Muscle of leg (tissue), 3 donors: ENCODE measurements at regions not wholly inside any gene's neighbourhood (a gene's known extent, or its start where the extent isn't known, plus 50 kb on each side); places are given as distances from the start of the nearest gene placed in this dataset.
A peak's percentile ranks its signal among the peaks of the same experiment; 100 is the strongest.

Experiments used
- DNase-seq: peaks from one replicate; pipeline ENCODE4 v3.0.0; 2013
- H3K27ac ChIP-seq: one replicate; pipeline ENCODE4 v1.5.1; 2013; ENCODE audit warnings: mild to moderate bottlenecking, low read length, control low read depth
- H3K27me3 ChIP-seq: one replicate; pipeline ENCODE4 v1.6.1; 2013; ENCODE audit warnings: low read length; ENCODE audit not compliant: control insufficient read depth, insufficient read depth
- H3K36me3 ChIP-seq: one replicate; pipeline ENCODE4 v1.6.1; 2013; ENCODE audit warnings: low read length; ENCODE audit not compliant: control insufficient read depth, insufficient read depth
- H3K4me1 ChIP-seq: one replicate; pipeline ENCODE4 v1.6.1; 2013; ENCODE audit warnings: low read length; ENCODE audit not compliant: control insufficient read depth, insufficient read depth
- H3K4me3 ChIP-seq: one replicate; pipeline ENCODE4 v1.5.1; 2013; ENCODE audit warnings: low read length, control low read depth
- H3K9me3 ChIP-seq: replicated peaks from 2 replicates; pipeline ENCODE4 v1.6.1; 2013; ENCODE audit warnings: low read depth, low read length; ENCODE audit not compliant: control insufficient read depth
- WGBS: methylation state at CpG from one replicate; pipeline ENCODE4 v1.1.5; 2013; ENCODE audit warnings: missing lambda C conversion rate; ENCODE audit not compliant: insufficient coverage; 5-methylcytosine and 5-hydroxymethylcytosine counted together

GRCh38 chr2:153213022-153213421 lies 265.5 kb downstream of the RPRM start:
- Histone ChIP-seq H3K27ac (no peak overlapping the region), H3K4me3 (no peak overlapping the region), H3K4me1 (no peaks in the 10 kb centered on the region), H3K9me3 (no peaks in the 10 kb centered on the region), H3K36me3 (no peaks in the 10 kb centered on the region), H3K27me3 (no peaks in the 10 kb centered on the region)
- DNase-seq: no peak
- no CpG with 5 or more reads among the region's 1 CpG for WGBS

GRCh38 chr2:153197402-153198386 lies 280.9 kb downstream of the RPRM start:
- 81% methylated on average over 7 of the region's 11 CpGs for WGBS
- no peaks in the 10 kb centered on the region for H3K4me1 ChIP-seq

GRCh38 chr2:153196378-153197058 lies 282.0 kb downstream of the RPRM start:
- no peak overlapping the region for H3K4me3 ChIP-seq
- no peak for DNase-seq
- H3K27ac ChIP-seq: no peak overlapping the region
- H3K9me3 ChIP-seq: peaks cover 9% of the 10 kb centered on the region
- 79% methylated on average over 8 of the region's 8 CpGs for WGBS
- no peaks in the 10 kb centered on the region for H3K4me1 ChIP-seq
- H3K36me3 ChIP-seq: no peaks in the 10 kb centered on the region
- no peaks in the 10 kb centered on the region for H3K27me3 ChIP-seq

More at GRCh38 chr2:153197402-153198386, 280.9 kb downstream of the RPRM start:
- H3K9me3 ChIP-seq: peaks cover 9% of the 10 kb centered on the region
- no peaks in the 10 kb centered on the region for H3K36me3 ChIP-seq
- H3K27ac ChIP-seq: no peak overlapping the region
- no peaks in the 10 kb centered on the region for H3K27me3 ChIP-seq
- DNase-seq: no peak
- H3K4me3 ChIP-seq: no peak overlapping the region

GRCh38 chr2:153195342-153195741 lies 283.2 kb downstream of the RPRM start:
- H3K9me3 ChIP-seq: peaks cover 9% of the 10 kb centered on the region
- no peak for DNase-seq
- 77% methylated on average over 2 of the region's 2 CpGs for WGBS
- no peaks in the 10 kb centered on the region for H3K36me3 ChIP-seq
- no peaks in the 10 kb centered on the region for H3K27me3 ChIP-seq
- H3K27ac ChIP-seq: no peak overlapping the region
- H3K4me3 ChIP-seq: no peak overlapping the region
- no peaks in the 10 kb centered on the region for H3K4me1 ChIP-seq

DNA sequence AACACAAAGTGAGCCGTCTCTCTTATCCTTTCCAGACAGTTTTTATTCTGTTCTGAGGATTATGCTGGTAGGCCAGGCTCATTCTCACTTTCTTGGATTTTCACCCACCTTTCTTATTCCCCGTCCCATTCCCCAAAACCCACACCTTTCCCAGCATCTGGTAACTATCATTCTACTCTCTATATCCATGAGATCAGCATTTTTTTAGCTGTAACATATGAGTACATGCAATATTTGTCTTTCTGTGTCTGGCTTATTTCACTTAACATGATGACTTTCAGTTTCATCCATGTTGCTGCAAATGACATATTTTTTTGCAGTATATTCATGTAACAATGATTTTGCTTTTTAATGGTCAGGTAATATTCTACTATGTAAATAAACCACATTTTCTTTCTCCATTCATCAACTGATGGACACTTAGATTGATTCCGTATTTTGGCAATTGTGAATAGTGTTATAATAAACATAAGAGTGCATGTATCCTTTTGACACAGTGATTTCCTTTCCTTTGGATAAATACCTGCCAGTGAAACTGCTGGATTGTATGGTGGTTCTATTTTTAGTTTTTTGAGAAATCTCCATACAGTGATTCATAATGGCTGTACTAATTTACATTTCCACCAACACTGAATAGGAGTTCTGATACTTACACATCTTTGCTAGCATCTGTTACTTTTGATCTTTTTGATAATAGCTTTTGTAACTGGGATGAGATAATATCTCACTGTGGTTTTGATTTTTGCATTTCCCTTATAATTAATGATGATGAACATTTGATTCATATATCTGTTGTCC lies 289.3 kb downstream of the RPRM start:
- Histone ChIP-seq H3K36me3 (no peaks in the 10 kb centered on the region), H3K27me3 (no peaks in the 10 kb centered on the region), H3K9me3 (peaks cover 3% of the 10 kb centered on the region), H3K4me3 (no peak overlapping the region), H3K4me1 (no peaks in the 10 kb centered on the region), H3K27ac (no peak overlapping the region)
- no peak for DNase-seq
- no CpG with 5 or more reads among the region's 3 CpGs for WGBS

DNA sequence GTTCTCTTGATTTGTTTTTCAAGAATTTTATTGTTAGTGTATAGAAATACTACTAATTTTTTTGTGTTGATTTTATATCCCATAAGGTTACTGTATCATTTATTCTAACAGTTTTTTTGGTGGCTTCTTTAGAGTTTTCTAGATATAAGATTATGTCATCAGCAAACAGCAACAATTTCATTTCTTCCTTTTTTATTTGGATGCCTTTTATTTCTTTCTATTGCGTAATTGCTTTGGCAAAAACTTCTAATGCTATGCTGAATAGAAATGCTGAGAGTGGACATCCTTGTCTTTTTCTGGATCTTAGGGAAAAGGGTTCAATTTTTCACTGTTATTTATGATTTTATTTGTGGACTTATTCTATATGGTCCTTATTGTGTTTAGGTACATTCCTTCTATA lies 298.8 kb downstream of the RPRM start:
- H3K36me3 ChIP-seq: no peaks in the 10 kb centered on the region
- H3K4me1 ChIP-seq: no peaks in the 10 kb centered on the region
- DNase-seq: no peak
- no peak overlapping the region for H3K4me3 ChIP-seq
- H3K27me3 ChIP-seq: no peaks in the 10 kb centered on the region
- no CpG with 5 or more reads among the region's 1 CpG for WGBS
- H3K9me3 ChIP-seq: no peaks in the 10 kb centered on the region
- H3K27ac ChIP-seq: no peak overlapping the region

DNA sequence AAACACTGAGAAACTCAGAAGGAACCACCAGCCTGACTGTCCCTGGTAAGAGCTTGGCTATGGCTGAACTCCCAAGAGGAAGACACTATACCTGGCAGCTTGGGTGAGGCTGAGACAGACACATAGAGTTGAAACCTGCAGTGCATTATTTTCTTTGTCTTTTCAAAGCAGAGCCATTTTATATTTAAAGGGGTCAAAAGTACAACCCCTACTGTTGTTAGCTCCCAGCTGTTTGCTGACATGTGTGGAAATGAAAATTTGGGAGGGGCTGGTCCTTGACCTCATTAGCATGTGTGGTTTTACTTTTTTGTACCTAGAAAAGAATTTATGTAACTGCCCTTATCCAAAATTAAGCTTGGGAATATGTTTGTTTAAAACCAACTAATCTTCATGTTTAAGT lies 309.0 kb downstream of the RPRM start:
- peak; percentile 6 for DNase-seq
- H3K27me3 ChIP-seq: no peaks in the 10 kb centered on the region
- no peak overlapping the region for H3K27ac ChIP-seq
- H3K4me1 ChIP-seq: no peaks in the 10 kb centered on the region
- no peaks in the 10 kb centered on the region for H3K36me3 ChIP-seq
- no peaks in the 10 kb centered on the region for H3K9me3 ChIP-seq
- no peak overlapping the region for H3K4me3 ChIP-seq

DNA sequence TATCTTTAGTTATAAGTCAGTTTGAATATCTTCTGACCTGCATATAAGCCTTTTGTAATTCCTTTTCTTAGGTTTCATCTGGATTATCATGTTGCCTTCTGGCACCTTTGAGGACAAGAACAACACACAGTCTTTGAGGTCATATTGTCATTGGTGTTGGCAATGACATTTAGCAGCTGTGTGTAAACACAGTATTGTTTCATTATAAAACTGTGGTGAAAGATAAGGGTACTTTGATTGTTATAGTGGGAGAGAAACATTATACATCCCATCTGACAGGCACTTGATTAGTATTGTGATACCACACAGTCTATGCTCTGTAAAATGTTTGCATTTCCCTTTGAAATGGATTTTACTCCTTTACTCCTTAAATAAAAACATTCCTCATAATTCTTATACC lies 313.5 kb downstream of the RPRM start:
- H3K4me3 ChIP-seq: no peak overlapping the region
- H3K27ac ChIP-seq: no peak overlapping the region
- H3K27me3 ChIP-seq: no peaks in the 10 kb centered on the region
- H3K36me3 ChIP-seq: no peaks in the 10 kb centered on the region
- H3K4me1 ChIP-seq: no peaks in the 10 kb centered on the region
- no peak for DNase-seq
- no peaks in the 10 kb centered on the region for H3K9me3 ChIP-seq

- DNase-seq: peak; percentile 30
- Histone ChIP-seq H3K4me3 (no peak overlapping the region), H3K27me3 (no peaks in the 10 kb centered on the region), H3K36me3 (no peaks in the 10 kb centered on the region), H3K27ac (no peak overlapping the region), H3K9me3 (no peaks in the 10 kb centered on the region), H3K4me1 (no peaks in the 10 kb centered on the region)
- WGBS: no CpG with 5 or more reads among the region's 2 CpGs
Observed at GRCh38 chr2:153163055-153163454, 315.5 kb downstream of the RPRM start.

- no peak overlapping the region for H3K4me3 ChIP-seq
- no peaks in the 10 kb centered on the region for H3K4me1 ChIP-seq
- no peak for DNase-seq
- no peak overlapping the region for H3K27ac ChIP-seq
- H3K9me3 ChIP-seq: no peaks in the 10 kb centered on the region
- no peaks in the 10 kb centered on the region for H3K27me3 ChIP-seq
- H3K36me3 ChIP-seq: no peaks in the 10 kb centered on the region
- 59% methylated on average over 2 of the region's 2 CpGs for WGBS
Observed at GRCh38 chr2:153156743-153157142, 321.8 kb downstream of the RPRM start.
